HG02938 (cell line): ENCODE measurements at regions not wholly inside any gene's neighbourhood (a gene's known extent, or its start where the extent isn't known, plus 50 kb on each side); places are given as distances from the start of the nearest gene placed in this dataset.
"Not testable (repeated sequence)": the region's sequence is repeated elsewhere in the genome, so short reads cannot be mapped to it uniquely, and the experiment has no call there.

Experiments
- ATAC-seq: cut with Tn5 transposase; IDR thresholded peaks from one replicate; pipeline ENCODE4 v1.9.1; 2021; ENCODE audit warnings: mild to moderate bottlenecking, moderate library complexity; ENCODE audit not compliant: unreplicated experiment

DNA sequence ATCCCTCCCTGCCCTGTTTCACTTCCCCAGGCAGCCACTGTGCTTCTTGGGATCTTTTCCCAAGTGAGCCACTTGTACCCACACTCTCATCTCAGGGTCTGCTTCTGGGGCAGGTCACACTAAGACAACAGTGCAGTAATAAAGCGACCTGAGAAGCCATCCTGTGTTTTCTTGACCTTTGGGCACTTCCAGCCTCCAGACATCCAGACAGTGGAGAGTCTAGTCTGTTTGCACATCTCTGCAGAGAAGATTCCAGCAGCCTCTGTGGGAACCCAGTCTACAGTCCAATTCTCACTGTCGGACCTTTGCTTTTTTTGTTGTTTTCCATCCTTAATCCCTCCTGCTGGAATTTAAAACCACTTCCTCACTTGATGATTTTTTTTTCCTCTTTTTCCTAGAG is 50.3 kb upstream of the ATP6AP2 start:
- ATAC-seq, result no peak

DNA sequence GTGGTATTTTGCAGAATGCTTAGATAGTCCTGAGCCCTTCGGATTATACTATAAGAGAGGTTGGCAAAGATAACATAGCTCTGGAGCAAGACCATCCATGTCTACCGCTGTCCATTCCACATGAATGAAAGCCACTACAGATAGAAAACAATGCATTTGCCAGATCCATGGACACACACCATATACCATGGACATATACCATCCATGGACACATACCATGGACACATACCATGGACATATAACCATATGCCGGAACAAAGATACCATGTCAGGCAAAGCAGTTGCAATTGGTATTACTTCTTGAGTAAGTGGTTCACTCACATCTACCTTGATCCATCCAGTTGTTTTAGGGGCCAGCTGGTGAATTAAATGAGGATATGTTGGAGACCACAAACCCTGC is 53.2 kb upstream of the ATP6AP2 start:
- ATAC-seq, result no peak

DNA sequence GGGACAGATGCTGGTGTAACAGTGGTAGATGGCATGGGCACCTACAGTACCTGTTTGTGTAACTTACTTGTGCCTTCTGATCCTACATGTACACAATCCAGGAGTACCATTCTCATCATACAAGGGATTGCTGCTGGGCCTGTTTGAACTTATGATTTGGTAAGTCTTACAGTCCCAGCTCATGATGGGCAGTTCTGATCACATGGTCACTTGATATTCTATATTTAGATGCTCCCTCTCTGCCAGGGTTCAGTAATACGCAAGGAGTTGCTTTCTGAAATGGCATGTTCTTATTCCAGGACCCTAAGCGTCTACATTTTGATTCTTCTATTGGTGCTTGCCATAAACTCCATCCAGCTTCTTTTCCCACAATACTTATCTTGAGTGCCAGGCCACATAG is 54.4 kb upstream of the ATP6AP2 start:
- ATAC-seq, result no peak

DNA sequence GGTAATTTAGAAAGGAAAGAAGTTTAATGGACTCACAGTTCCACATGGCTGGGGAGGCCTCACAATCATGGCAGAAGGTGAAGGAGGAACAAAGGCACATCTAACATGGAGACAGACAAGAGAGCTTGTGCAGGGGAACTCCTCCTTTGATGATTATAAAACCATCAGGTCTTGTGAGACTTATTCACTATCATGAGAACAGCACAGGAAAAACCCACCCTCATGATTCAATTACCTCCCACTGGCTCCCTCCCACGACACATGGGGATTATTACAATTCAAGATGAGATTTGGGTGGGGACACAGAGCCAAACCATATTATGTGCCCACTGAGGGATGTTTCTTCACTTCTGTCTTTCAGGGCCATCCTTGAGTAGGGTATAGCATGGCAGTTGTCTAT is 54.9 kb upstream of the ATP6AP2 start:
- not testable (repeated sequence) for ATAC-seq

GRCh38 chrX:40524423-40524822 is 56.3 kb upstream of the ATP6AP2 start:
- no peak for ATAC-seq

DNA sequence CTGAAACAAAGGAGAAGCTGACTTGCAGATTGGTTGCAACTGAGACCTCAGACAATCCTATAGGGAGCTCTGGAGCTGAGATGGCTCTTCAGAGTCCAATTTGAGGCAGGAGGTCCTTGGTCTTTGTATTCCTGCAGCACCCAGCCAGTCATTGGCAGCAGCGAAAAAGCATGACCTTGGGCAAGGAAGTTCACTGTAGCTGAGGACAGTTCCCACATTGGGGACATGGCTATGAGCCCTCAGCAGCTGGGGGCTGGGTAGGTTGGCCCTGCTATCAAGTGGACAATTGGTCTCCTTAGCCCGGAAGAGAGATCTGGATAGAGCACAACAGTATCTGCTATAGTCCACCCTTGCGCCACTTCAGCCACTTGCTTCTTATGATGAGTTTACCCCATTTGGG is 56.9 kb upstream of the ATP6AP2 start:
- no peak for ATAC-seq

DNA sequence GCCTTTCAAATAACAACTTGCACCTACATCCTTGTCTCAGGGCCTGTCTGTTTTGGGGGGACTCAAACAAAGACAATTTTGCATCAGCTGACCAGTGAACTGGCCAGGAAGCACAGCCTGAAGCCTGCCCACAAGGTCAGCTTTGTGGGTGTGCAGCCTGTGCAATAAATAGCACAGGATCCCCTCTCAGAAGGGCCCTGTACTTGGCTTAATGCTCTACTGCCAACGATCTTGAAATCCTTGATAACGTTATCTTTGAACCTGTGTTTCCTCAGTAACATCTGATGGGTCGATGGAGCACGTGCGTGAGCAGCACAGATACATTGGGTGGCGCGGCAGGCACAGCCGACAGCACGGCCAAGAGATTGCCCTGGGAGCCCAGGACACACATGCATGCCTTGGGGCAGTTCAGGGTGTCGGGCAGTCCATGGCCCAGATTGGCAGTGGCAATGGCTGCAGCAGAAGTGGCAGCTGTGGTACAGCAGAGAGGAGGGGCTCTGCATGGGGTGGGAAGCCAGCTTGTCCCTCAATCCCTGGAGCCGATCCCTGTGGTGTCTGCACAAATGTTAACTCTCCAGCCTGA is 58.8 kb upstream of the ATP6AP2 start:
- no peak for ATAC-seq

DNA sequence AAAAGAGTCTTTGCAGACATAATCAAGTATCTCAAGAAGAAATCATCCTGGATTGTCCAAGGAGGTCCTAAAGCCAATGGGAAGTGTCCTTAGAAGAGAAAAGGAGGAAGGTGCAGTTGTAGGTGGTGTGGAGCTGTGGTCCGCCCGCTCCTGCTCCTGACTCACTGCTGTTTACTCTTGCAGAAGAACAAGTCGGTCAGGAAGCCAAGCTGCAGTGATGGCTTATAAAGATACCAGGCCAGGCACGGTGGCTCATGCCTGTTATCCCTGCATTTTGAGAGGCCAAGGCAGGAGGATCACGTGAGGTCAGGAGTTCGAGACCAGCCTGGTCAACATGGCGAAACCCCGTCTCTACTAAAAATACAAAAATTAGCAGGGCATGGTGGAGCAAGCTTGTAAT is 66.4 kb upstream of the ATP6AP2 start:
- no peak for ATAC-seq

DNA sequence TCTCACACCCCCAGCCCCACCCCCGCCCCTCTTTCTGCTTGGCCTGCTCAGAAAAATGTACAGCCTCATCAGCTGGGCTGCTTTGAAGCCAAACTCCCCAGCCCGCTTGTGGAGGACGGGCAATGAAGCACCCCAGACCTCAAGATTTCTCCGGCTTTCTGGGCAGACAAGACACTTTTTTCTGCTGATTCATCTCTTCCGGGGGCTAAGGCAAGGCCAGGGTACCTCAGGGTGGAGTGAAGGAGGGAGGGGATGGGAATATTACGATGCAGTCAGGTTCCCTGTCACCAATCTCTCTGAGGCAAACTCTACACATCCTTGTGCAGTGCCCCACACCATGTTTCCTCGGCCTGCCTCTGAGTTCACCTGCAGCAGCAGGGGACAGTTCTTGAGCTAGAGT is 66.9 kb upstream of the ATP6AP2 start:
- ATAC-seq, result no peak

DNA sequence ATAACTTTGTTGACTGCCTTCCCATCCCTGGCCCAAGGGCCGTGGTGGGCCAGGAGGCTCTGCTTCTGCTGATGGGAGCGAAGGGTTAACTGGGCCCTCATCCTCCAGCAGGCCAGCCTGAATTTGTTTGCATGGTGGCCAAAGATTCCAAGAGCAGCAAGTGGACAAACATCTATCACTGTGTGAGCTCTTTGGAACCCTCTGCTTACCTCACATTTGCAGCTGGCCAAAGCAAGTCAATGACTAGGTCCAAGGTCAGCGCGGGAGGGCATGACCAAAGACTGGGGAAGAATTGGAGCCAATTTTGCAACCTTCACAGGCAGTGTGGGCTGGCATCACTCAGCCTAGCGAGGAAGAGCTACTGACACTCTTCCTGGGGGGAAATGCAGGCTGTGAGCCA is 67.8 kb upstream of the ATP6AP2 start:
- no peak for ATAC-seq

- no peak for ATAC-seq
These were observed 69.5 kb upstream of the ATP6AP2 start for GRCh38 chrX:40511258-40511657.

DNA sequence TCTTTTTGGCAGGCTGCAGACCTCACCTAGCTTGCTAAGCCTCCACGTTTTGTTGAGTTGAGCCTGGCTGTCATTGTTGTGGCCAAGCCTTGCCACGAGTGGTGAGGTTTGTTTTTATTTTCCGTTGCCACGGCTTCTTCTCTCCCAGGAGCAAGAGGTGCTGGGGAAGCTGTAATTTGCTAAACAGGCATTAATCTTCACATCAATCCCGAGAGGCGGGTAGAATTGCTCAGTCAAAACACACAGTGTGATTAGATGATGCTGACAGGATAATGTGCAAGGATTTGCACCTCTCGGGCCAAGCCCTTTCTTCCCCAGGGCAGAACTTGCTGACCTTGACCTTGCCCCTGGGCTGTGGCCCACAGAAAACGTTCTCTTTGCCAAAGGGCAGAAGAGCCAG is 72.2 kb upstream of the ATP6AP2 start:
- ATAC-seq, result no peak

GRCh38 chrX:40506201-40506985 is 74.4 kb upstream of the ATP6AP2 start:
- ATAC-seq, result no peak

DNA sequence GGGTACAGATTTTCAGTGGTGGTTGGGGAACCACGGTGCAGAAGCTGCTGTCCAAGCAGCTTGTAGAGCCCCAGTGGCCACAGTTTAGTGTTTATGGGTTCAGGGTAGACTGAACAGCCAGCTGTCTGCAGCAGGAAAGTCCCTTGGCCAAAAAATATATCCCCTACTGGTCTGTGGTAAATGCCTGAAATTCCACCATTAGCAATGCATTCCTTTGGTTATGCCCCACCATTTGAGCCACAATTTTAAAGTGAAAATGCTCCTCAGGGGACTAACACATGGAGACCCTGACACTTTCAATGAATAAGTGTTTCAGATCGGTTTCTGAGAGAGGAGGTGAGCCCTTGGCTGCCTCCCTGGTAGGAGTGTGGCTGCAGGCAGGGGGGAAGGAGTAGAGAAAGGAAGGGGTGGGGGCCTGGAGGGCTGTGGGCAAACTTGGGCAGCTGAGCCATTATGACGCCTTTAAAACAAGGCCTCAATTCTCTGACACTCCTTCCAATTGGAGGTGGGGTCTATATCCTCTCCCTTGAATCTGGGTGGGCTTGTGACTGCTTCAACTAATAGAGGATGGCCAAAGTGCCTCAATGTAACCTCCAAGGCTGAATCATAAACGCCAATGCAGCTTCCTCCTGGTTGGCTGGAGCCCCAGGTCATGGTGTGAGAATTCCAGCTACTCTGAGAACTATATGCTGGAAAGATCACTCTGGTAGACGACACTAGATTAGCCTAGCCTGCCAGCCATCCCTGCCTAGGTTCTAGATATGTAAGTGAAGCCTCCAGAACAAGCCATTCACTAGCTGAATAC is 75.8 kb upstream of the ATP6AP2 start:
- no peak for ATAC-seq

GRCh38 chrX:40503094-40503493 is 77.7 kb upstream of the ATP6AP2 start:
- ATAC-seq, result no peak

DNA sequence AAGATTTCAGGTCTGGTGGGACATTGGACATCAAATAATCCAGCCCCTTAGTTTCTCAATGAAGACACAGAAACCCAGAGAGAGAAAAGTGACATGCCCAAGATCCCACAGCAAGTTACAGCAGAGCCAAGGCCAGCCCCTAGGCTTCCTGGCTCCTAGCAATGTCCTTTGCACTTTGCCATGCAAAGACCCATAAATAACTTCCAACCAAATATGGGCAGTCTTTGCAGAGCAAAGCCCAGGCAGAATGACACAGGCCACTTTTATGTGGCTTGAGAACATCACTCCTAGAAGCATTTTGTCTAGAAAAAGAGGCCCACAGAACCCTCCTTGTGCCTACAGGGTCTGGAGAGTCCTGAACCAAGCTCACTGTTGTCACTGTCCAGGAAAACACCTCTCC is 78.1 kb upstream of the ATP6AP2 start:
- ATAC-seq, result no peak

- no peak for ATAC-seq
These were observed 79.5 kb upstream of the ATP6AP2 start for GRCh38 chrX:40501164-40501855.

GRCh38 chrX:40496728-40497127 is 84.0 kb upstream of the ATP6AP2 start:
- ATAC-seq, result no peak

DNA sequence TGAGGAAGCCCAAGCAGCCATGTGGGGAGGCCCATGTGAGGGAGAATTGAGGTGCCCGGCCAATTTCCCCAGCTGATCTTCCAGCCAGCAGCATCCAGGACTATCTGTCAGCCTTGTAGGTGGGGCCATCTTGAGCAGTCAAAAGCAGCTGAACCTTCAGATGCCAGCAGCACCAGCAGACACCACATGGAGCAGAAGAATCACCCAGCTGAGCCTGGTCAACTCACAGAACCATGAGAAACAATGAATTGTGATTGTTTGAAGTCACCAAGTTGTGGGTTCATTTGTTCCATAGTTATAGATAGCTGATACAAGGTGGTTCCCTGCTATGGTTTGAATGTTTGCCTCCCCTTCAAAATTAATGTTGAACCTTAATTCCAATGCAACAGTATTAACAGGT is 85.1 kb upstream of the ATP6AP2 start:
- ATAC-seq, result no peak

- no peak for ATAC-seq
These were observed 86.8 kb upstream of the ATP6AP2 start for GRCh38 chrX:40494005-40494404.

- no peak for ATAC-seq
These were observed 92.5 kb upstream of the ATP6AP2 start for GRCh38 chrX:40488296-40488695.
